ENCODE measurements at regions not wholly inside any gene's neighbourhood (a gene's known extent, or its start where the extent isn't known, plus 50 kb on each side); places are given as distances from the start of the nearest gene placed in this dataset.

GRCh38 chr7:45325378-45325777 lies 167.8 kb downstream of the RAMP3 start:
- no peak overlapping the region for H3K27ac ChIP-seq
- POLR2A ChIA-PET: no interaction called here

More at GRCh38 chr7:45325378-45325777, 167.8 kb downstream of the RAMP3 start:
- ATAC-seq (no peak), DNase-seq (ENCODE audit: low read depth in 1 of 2, low spot score in 1 of 2) (no peak), FAIRE-seq (no peak)
- TF ChIP-seq JUN (IDR thresholded peaks at IDR 0.05) (no peak), USF2 (IDR thresholded peaks at IDR 0.05) (no peak), POLR2AphosphoS2 (conservative IDR thresholded peaks at IDR 0.05; ENCODE audit: low read length) (no peak), NPAS2 (CRISPR knock-in tag; IDR thresholded peaks at IDR 0.05; ENCODE audit: borderline replicate concordance) (no peak), RFX5 (IDR thresholded peaks at IDR 0.05) (no peak), ZC3H11A (IDR thresholded peaks at IDR 0.05) (no peak), ZFP36 (IDR thresholded peaks at IDR 0.05; ENCODE audit: borderline replicate concordance, partially characterized antibody) (no peak), EHF (CRISPR knock-in tag; IDR thresholded peaks at IDR 0.05) (no peak), ZSCAN20 (CRISPR knock-in tag; IDR thresholded peaks at IDR 0.05) (no peak), HES2 (IDR thresholded peaks at IDR 0.05) (no peak), KDM1A (IDR thresholded peaks at IDR 0.05; ENCODE audit: low read depth) (no peak), TP53 (CRISPR knock-in tag; IDR thresholded peaks at IDR 0.05) (no peak), BCL3 (IDR thresholded peaks at IDR 0.05) (no peak), FOSB (CRISPR knock-in tag; IDR thresholded peaks at IDR 0.05) (no peak), REST (IDR thresholded peaks at IDR 0.05) (no peak), PBX3 (IDR thresholded peaks at IDR 0.05) (no peak), BHLHE40 (IDR thresholded peaks at IDR 0.05; ENCODE audit: low read depth, low read length) (no peak), MAFK (IDR thresholded peaks at IDR 0.05; ENCODE audit: partially characterized antibody) (no peak)
- Histone ChIP-seq H3K4me2 (no peak overlapping the region), H3K4me1 (no peaks in the 10 kb centered on the region), H3K9me3 (no peaks in the 10 kb centered on the region), H3K4me3 (no peak overlapping the region)
- WGBS (ENCODE audit: missing lambda C conversion rate): 10% methylated on average over 2 of the region's 3 CpGs
- CTCF ChIA-PET: interaction anchor here (0.7 kb wide), 1 partner anchor 65 kb away, joined by 3 read pairs; no protein-coding TSS in a partner anchor
